T-helper 1 cell (primary cell): ENCODE measurements at regions not wholly inside any gene's neighbourhood (a gene's known extent, or its start where the extent isn't known, plus 50 kb on each side); places are given as distances from the start of the nearest gene placed in this dataset.
A peak's percentile ranks its signal among the peaks of the same experiment; 100 is the strongest.

ENCODE experiments used
- DNase-seq, 5 donors: peaks; one replicate each; pipeline ENCODE4 v3.0.0-alpha.2; 2012 to 2020

DNA sequence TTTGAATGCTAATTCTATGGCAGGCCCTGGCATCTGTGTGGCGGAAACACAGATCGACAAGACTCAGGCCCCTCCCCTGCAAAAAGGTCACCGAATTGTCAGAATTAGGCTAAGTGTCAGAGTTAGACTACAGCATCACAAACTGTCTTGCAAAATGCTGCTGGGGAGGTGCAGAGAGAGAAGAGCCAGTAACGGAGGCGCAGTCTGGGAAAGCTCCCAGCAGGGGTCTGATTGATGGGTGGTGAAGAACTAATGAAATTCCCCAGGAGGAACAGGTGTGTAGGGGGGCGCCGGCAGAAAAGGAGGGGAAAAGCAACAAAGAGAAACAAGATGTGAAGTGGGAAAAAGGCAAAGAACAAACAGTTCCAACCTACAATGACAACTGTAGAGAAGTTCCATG lies 72.7 kb upstream of the TAMM41 start:
- DNase-seq: no peak

DNA sequence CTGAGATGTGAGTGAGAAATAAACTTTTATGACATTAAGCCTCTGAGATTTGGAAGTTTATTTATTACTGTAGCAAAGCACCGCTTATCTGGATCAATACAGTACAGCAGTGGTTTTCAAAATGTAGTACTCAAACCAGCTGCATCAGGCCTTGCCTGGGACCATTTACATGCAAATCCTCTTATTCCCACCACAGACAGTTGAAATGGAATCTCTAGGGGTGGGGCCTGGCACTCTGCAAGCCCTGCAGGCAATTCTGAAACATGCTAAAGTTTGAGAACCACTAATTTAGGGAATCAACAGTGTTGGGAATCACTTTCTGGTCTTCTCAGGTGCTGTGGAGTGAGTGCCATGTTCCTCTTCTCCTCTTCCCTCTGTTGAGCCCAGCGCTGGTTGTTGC lies 77.8 kb upstream of the TAMM41 start:
- DNase-seq: no peak

DNA sequence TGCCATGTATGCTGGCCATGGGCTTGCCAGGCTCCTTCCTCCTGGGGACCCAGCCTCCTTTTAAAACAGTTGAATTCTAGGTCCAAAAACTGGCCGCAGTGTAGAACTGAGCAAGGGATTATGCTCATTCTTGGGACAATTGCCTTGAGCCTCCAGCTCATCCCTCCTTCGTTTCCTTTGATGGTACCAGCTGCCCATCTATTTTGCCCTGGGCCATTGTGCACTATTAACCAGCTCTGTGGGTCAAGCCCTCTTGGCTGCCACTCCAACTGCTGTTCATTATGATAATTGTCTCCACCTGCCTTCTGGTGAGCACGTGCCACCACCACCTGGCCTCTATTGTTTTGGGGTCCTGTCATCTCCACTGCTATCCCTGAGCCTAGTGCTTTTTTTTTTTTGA lies 75.8 kb upstream of the SYN2 start:
- DNase-seq: no peak

DNA sequence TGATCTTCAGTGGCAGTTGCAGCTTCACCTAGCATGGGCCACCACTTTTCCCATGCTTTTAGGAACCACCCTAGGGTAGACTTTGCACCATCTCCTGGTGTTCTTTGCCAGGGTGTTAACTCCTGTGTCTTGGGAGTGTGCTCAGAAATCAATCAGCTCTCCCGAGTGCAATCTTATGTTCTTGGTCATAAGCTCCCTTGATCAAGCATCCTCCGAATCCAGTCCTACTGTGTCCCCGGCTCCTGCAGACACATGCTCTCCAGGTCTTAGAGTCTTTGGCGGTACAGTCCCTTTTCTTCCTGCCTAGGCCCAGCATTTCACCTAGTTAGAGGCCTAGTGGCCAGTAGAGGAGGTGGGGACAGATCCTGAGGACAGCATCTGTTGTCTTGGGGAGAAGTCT lies 74.7 kb upstream of the SYN2 start:
- no peak for DNase-seq

DNA sequence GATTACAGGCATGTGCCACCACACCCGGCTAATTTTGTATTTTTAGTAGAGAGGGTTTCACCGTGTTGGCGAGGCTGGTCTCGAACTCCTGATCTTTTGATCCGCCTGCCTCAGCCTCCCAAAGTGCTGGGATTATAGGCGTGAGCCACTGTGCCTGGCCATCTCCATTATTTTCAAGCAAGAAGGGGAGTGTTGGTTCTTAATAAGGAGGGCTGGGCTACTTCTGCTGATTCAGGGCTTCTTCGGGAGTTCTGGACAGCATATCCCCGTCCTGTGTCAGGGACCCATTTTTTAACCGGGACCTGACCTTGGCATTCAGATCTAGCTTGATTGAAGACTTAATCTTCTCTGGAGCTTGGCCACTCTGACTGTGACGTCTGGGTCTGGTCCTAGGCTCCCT lies 74.1 kb upstream of the SYN2 start:
- DNase-seq: no peak

DNA sequence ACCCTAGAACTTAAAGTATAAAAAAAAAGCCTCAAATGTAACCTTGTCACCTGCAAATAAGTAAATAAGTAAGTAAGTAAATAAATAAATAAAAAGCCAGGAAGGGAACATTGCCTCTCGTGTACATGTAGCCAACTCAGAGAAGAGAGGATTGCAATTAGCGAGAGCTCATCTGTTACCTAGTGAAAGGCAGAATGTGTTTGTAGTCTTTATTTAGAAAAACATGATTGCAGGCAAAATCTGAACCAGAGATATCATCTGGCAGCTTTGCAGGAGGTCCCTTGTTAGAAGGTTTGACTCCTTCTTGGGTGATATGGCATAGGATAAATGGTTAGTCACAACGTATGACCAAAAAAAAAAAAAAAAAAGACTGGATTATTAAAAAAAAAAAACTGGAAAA lies 71.6 kb upstream of the SYN2 start:
- DNase-seq: no peak

DNA sequence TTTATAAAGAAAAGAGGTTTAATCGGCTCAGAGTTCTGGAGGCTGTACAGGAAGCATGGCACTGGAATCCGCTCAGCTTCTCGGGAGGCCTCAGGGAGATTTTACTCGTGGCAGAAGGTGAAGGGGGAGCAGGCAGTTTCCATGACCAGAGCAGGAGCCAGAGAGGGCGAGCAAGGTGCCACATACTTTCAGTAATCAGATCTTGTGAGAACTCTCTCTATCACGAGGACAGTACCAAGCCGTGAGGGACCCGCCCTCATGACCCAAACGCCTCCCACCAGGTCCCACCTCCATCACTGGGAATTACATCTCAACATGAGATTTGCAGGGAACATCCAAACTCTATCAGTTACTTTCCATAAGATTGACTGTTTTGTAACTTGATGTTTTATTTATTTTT lies 70.7 kb upstream of the SYN2 start:
- DNase-seq: no peak

DNA sequence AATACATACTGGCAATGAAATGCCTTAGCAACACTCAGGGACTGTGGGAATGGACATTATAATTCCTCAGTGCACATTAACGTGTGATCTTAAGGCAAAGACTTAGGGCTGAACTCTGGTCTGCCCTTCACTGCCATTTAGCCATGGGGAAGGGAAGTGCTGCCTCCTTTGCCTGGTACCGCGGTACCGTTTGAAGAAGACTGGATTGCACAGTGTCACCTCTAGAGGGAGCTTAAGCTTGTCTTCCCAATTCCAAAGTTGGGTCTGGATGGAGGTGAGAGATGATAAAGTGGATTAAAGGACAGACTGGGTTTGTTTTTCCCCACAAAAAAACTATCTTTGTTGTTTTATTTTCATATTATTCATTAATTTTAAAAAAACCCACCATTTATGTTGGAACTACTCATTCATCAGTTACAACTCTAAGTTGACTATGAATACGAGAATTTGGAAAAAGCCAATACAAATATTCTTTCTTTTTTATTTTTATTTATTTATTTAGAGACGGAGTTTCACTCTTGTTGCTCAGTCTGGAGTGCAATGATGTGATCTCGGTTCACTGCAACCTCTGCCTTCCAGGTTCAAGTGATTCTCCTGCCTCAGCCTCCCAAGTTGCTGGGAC lies 60.0 kb upstream of the SYN2 start:
- peak in 1 of 5 donors; percentile 5 for DNase-seq

DNA sequence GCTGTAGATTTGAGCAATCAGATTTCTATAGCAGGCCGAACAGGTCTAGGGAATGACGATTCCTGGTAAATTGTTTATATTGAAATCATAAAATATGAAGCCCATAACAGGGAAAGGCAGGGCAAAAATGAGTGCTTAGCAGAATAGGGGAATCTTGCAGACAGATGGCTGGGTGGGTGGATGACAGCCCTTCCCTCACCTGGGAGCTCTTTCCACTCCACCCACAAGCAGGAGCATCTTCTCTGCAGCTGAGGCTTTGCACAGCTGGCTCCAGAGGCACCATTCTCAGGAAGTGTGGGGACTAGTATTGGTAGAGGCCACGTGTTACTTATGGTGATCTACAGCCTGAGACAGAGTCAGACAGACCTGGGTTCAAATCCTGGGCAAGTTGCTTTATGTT lies 55.9 kb upstream of the SYN2 start:
- DNase-seq: no peak

DNA sequence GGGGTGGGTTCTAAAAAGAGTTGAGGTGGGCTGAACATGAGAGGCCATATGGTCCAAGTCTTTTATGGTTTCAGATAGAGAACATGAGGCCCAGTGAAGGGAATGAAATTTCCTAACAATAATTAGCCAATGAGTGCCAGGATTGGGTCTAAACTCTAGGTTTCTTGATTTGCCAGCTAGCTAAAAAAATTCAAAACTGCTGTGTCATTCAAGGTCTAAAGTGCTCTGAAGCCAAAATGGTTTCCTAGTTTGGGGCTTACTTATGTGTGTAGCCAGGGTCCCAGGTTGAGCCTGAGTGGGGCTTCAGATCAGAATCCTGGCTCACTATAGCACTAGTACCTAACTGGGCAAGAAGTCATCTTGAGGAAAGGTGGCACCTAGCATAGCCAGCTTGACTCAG lies 55.3 kb upstream of the SYN2 start:
- no peak for DNase-seq

DNA sequence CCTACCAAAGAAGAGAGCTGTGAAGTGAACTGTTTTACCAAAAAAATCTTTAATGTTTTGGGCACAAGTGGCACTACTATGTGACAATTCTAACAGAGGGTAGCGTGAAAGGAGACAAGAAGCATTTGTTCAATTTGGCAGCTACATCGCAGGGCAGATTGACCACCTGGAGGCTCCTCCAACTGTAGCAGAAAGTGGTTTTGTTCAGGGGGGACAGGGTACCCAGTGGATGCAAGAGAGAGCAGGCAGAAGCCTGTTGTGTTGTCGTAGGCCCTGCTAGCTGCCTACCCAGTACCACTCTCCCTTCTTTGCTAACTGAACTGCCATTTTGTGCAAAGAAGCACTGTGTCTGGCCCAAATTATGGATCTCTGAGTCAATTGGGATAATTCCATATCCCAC lies 54.8 kb upstream of the SYN2 start:
- no peak for DNase-seq

DNA sequence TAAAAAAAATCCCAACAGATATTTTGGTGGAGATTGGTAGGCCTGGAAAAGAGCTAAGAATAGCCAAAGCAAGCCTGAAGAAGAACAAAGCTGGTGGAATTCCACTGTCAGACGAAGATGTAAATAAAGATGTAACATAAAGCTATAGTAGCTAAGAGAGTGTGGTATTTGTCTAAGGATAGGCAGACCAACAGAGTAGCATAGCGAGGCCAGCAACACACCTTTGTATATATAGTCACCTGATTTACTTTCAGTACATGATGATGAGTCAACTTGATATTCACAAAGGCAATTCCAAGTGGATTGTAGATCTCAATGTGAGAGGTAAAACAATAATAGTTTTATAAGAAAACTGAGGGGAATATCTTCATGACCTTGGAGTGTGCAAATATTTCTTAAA lies 53.6 kb upstream of the SYN2 start:
- no peak for DNase-seq

DNA sequence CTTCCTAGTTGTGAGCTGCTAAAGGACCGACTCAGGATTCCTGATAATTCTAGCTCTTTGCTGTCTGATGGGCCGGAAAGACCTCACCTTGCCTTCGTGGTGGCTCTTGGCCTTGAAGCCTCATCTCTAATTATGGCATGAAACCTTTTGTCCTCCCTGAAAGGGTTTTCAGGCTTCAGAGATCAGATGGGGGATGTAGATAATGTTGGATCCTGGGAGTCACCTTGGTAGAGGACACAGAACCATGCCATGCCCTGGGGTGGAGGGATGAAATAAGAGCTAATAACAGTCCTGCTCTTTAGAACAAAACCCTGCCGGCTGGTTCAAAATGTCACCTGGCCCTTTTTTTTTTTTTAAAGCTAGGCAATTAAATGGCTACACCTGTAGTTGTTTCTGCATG lies 50.8 kb upstream of the SYN2 start:
- no peak for DNase-seq

DNA sequence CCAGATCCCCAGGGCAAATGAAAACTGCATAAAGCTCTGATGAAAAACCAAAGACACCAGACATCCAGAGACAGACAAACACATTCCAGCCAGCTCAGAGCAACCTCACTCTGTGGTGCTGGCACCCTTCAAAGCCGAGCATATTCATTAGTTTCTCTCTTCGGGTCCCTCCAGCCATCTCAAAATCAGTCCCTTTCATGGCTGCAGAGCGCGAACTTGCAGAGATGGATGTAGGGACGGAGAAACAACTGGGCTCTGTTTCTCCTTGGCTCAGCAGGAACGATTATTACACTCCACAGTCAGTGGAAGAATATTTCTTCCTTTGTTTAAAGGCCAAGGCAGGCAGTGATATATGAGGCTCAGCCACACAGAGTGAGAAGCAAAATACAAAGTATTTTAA lies 50.4 kb upstream of the SYN2 start:
- no peak for DNase-seq

DNA sequence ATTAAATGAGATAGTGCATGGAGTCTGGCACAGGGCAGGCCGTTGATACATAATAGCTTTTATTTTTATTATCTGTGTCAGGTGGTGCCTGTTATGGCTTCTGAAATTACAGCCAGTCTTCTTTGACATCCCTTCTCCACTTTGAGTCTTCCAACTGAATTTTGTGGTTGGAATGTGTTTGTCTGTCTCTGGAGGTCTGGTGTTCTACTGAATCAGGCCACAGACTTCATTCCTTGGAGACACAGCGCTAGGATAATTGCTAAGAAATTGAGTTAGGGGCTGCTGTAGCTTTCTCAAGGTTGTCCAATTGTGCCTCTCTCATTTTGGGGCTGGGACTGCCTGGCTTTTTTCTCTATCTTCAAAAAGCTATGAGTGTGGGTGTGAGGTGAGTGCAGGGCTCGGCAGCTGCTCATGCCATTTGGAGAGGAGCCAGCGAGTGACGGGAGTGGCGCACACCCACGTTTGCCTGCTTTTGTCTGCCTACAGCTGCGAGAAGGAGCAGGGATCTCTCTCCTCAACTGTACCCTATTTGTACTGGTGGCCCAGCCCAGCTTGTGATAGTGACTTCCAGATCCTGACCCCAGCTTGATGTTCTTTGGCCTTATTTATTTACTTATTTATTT lies 49.8 kb upstream of the SYN2 start:
- no peak for DNase-seq
